ENCODE measurements at regions not wholly inside any gene's neighbourhood (a gene's known extent, or its start where the extent isn't known, plus 50 kb on each side); places are given as distances from the start of the nearest gene placed in this dataset.
"Not testable (repeated sequence)": the region's sequence is repeated elsewhere in the genome, so short reads cannot be mapped to it uniquely, and the experiment has no call there.

DNA sequence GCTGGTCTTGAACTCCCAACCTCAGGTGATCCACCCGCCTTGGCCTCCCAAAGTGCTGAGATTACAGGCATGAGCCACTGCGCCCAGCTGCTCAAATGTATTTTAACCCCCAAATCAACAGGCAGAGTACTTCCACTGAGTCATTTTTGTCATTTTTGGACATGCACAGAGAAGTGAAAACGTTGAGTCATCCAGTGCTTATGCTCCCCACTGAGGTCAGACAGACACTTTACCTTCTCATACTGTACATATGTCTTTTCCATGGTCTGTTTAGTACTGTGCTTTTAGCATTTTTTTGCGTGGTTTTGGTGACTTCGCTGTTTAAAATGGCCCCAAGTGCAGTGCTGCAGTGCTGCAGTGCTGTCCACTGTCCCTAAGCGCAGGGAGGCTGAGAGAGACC lies 99.1 kb downstream of the TBC1D26 start:
- not testable (repeated sequence) for TF ChIP-seq FOXM1 (IDR thresholded peaks at IDR 0.05; ENCODE audit: borderline replicate concordance); SP1 (IDR thresholded peaks at IDR 0.05); NFRKB (IDR thresholded peaks at IDR 0.05); FOXK2 (IDR thresholded peaks at IDR 0.05); SUZ12 (IDR thresholded peaks at IDR 0.05); TARDBP (IDR thresholded peaks at IDR 0.05); FOXA1 (IDR thresholded peaks at IDR 0.05); HDGF (IDR thresholded peaks at IDR 0.05; ENCODE audit: borderline replicate concordance); LEF1 (IDR thresholded peaks at IDR 0.05; ENCODE audit: borderline replicate concordance); CTBP1 (IDR thresholded peaks at IDR 0.05; ENCODE audit: borderline replicate concordance); BHLHE40 (IDR thresholded peaks at IDR 0.05; ENCODE audit: borderline replicate concordance); ZNF384 (IDR thresholded peaks at IDR 0.05); L3MBTL2 (conservative IDR thresholded peaks at IDR 0.05)
- TF ChIP-seq, protein P1, sequence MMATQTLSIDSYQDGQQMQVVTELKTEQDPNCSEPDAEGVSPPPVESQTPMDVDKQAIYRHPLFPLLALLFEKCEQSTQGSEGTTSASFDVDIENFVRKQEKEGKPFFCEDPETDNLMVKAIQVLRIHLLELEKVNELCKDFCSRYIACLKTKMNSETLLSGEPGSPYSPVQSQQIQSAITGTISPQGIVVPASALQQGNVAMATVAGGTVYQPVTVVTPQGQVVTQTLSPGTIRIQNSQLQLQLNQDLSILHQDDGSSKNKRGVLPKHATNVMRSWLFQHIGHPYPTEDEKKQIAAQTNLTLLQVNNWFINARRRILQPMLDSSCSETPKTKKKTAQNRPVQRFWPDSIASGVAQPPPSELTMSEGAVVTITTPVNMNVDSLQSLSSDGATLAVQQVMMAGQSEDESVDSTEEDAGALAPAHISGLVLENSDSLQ (IDR thresholded peaks at IDR 0.05) = not testable (repeated sequence)

Measured in HEK293T (cell line).